ENCODE measurements at regions not wholly inside any gene's neighbourhood (a gene's known extent, or its start where the extent isn't known, plus 50 kb on each side); places are given as distances from the start of the nearest gene placed in this dataset.

DNA sequence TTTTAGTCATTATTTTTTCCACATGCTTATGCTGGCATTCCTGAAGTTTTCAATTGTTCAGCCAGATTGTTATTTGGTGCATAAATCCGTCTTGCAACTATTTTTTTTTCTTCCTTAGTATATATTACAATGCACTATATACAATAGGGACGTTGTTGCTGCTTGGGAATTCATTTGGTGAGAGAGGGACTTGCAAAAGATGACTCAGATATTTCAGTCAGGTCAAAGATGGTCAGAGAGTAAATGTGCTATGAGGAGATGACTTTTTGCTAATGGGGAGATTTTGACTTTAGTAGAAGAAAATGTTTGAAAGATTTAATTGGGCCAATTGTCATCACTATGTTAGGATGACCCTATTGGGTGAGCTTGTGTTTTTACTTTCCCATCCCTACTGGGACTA, 348.4 kb upstream of the MTPN start:
- no peaks in the 10 kb centered on the region for H3K9me3 ChIP-seq
- ATAC-seq (no peak), DNase-seq (no peak)
- intact Hi-C loops (cut with DNase I, micrococcal nuclease) = no loop called here
- TF ChIP-seq CTCF (IDR thresholded peaks at IDR 0.05) = no peak
- no peaks in the 10 kb centered on the region for H3K36me3 ChIP-seq (ENCODE audit: low read depth)
- H3K4me1 ChIP-seq (ENCODE audit: low read depth) = no peaks in the 10 kb centered on the region
- no peak overlapping the region for H3K4me3 ChIP-seq

- no peaks in the 10 kb centered on the region for H3K36me3 ChIP-seq (ENCODE audit: low read depth)
- no peak for ATAC-seq
- no peaks in the 10 kb centered on the region for H3K9me3 ChIP-seq
- H3K4me3 ChIP-seq = no peak overlapping the region
- no peak for DNase-seq
- TF ChIP-seq CTCF (IDR thresholded peaks at IDR 0.05) = no peak
- H3K4me1 ChIP-seq (ENCODE audit: low read depth) = no peaks in the 10 kb centered on the region
- intact Hi-C loops (cut with DNase I, micrococcal nuclease) = no loop called here
Observed at GRCh38 chr7:136325027-136325426, 347.9 kb upstream of the MTPN start.

- intact Hi-C loops (cut with DNase I, micrococcal nuclease) = no loop called here
Observed at GRCh38 chr7:136324073-136324704, 347.0 kb upstream of the MTPN start.

DNA sequence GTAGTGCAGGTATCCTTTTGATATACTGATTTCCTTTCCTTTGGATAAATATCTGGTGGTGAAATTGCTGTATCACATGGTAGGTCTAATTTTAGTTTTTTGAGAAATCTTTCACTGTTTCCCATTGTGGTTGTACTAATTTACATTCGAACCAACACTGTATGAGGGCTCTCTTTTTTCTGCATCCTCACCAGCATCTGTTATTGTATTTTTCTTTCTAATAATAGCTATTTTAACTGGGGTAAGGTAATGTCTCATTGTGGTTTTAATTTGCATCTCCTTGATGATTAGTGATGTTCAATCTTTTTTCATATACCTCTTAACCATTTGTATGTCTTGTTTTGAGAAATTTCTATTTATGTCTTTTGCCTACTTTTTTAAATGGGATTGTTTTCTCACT, 335.4 kb upstream of the MTPN start:
- no peak for TF ChIP-seq CTCF (IDR thresholded peaks at IDR 0.05)
- Histone ChIP-seq H3K9me3 (peaks cover 8% of the 10 kb centered on the region), H3K4me1 (ENCODE audit: low read depth) (no peaks in the 10 kb centered on the region), H3K36me3 (ENCODE audit: low read depth) (no peaks in the 10 kb centered on the region), H3K4me3 (no peak overlapping the region)
- DNase-seq (no peak), ATAC-seq (no peak)
- intact Hi-C loops (cut with DNase I, micrococcal nuclease) = no loop called here

More at GRCh38 chr7:136324073-136324704, 347.0 kb upstream of the MTPN start:
- H3K36me3 ChIP-seq (ENCODE audit: low read depth) = no peaks in the 10 kb centered on the region
- H3K4me3 ChIP-seq = no peak overlapping the region
- no peaks in the 10 kb centered on the region for H3K4me1 ChIP-seq (ENCODE audit: low read depth)
- no peak for TF ChIP-seq CTCF (IDR thresholded peaks at IDR 0.05)
- no peak for ATAC-seq
- H3K9me3 ChIP-seq = no peaks in the 10 kb centered on the region
- DNase-seq = no peak

GRCh38 chr7:136309407-136309806, 332.2 kb upstream of the MTPN start:
- H3K36me3 ChIP-seq (ENCODE audit: low read depth) = no peaks in the 10 kb centered on the region
- no peak for ATAC-seq

More at GRCh38 chr7:136309407-136309806, 332.2 kb upstream of the MTPN start:
- intact Hi-C loops (cut with DNase I, micrococcal nuclease) = no loop called here
- H3K4me1 ChIP-seq (ENCODE audit: low read depth) = no peaks in the 10 kb centered on the region
- no peak for TF ChIP-seq CTCF (IDR thresholded peaks at IDR 0.05)
- H3K4me3 ChIP-seq = no peak overlapping the region
- peaks cover 5% of the 10 kb centered on the region for H3K9me3 ChIP-seq
- DNase-seq = no peak

Data from mucosa of descending colon (tissue), 3 donors.